T-helper 2 cell treated with Interferon-gamma antibody and Interleukin-4, amounts not matched to agents 5 μg/mL and 100 μg/mL, for 36 hours (primary cell): ENCODE measurements at regions not wholly inside any gene's neighbourhood (a gene's known extent, or its start where the extent isn't known, plus 50 kb on each side); places are given as distances from the start of the nearest gene placed in this dataset.
A peak's percentile ranks its signal among the peaks of the same experiment; 100 is the strongest.

Experiments
- DNase-seq: peaks from one replicate; pipeline ENCODE4 v3.0.0; 2021; ENCODE audit warnings: low spot score
- H3K27ac Mint-ChIP-seq: one replicate; pipeline ENCODE4 v1.8.0; 2021; ENCODE audit warnings: mild to moderate bottlenecking, mixed read lengths
- H3K27me3 Mint-ChIP-seq: one replicate; pipeline ENCODE4 v1.8.0; 2021; ENCODE audit warnings: low read depth, mixed read lengths
- H3K36me3 Mint-ChIP-seq: one replicate; pipeline ENCODE4 v1.8.0; 2021; ENCODE audit warnings: low read depth, mixed read lengths
- H3K4me1 Mint-ChIP-seq: one replicate; pipeline ENCODE4 v1.8.0; 2021; ENCODE audit warnings: low read depth, mixed read lengths
- H3K4me3 Mint-ChIP-seq: one replicate; pipeline ENCODE4 v1.8.0; 2022; ENCODE audit warnings: mild to moderate bottlenecking, moderate library complexity, mixed read lengths
- H3K9me3 Mint-ChIP-seq: one replicate; pipeline ENCODE4 v1.8.0; 2021; ENCODE audit warnings: mixed read lengths

DNA sequence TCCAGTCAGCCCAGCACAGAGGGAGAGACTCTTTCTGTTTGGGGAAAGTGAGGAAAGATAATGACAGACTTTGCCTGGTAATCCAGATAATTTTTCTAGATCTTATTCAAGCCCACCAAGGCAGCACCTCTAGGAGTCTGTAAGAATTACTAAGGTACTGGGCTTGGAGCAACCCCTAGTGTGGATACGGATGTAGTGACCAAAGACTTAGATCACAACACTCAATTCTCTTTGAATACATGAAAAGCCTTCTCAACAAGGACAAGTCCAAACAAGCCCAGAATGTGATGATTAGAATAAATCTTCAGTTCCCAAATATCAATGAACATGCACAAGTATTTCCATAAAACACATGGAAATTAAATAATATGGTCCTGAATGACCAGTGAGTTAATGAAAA lies 206.9 kb downstream of the MRPL39 start:
- Mint-ChIP-seq H3K9me3 (peaks cover 4% of the 10 kb centered on the region), H3K36me3 (no peaks in the 10 kb centered on the region), H3K4me1 (peaks cover 18% of the 10 kb centered on the region), H3K27ac (no peak overlapping the region), H3K4me3 (no peak overlapping the region), H3K27me3 (no peaks in the 10 kb centered on the region)
- DNase-seq: no peak

DNA sequence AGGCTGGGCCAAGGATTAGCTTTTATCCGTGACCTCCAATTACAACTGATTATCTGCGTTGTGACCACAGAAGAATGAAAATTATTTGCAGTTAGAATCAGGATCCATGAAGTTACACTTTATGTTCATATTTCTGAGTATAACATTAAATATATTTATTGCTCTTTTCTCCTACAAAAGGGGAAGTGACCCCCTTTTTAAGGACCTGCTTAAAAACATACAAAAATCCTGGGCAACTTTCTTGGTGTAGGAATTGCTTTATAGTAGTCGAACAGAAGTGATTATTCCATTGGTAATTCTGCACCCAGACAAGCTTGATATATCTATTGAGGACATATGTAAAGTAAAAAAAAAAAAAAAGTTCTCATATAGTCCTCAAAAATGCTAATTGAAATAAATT lies 208.7 kb downstream of the MRPL39 start:
- Mint-ChIP-seq H3K27ac (no peak overlapping the region), H3K36me3 (no peaks in the 10 kb centered on the region), H3K27me3 (no peaks in the 10 kb centered on the region), H3K4me3 (no peak overlapping the region), H3K4me1 (peaks cover 18% of the 10 kb centered on the region), H3K9me3 (peaks cover 4% of the 10 kb centered on the region)
- DNase-seq: no peak

DNA sequence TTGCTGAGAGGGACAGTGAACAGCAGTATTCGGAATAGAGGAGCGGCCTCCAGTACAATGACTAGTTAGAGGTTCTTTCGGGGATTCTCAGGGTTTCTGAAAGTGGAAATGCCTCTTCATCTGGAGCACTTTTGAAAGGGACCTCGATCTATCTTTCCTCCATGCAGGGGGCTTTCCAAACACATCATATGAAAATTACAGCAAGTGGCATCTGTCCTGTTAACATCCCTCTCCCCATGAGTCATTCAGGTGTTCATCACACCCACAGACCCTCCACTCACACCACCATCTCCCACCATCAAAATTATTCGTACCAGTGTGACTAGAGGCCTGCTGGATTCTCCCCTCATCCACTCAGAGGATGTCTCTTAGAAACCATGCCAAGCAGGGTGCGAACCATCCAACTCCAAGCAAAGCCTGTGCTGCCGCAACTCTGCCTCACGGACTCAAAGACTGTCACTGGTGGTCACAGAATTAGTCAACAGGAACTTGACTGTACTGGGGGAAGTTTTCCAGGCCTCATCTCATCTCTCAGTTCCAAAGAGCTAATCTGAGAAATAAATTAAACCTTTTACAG lies 211.1 kb downstream of the MRPL39 start:
- Mint-ChIP-seq H3K4me1 (peaks cover 6% of the 10 kb centered on the region), H3K4me3 (peak overlapping the region; percentile 7), H3K27me3 (no peaks in the 10 kb centered on the region), H3K36me3 (no peaks in the 10 kb centered on the region), H3K9me3 (no peaks in the 10 kb centered on the region), H3K27ac (peak overlapping the region; percentile 17)
- peak; percentile 85 for DNase-seq

DNA sequence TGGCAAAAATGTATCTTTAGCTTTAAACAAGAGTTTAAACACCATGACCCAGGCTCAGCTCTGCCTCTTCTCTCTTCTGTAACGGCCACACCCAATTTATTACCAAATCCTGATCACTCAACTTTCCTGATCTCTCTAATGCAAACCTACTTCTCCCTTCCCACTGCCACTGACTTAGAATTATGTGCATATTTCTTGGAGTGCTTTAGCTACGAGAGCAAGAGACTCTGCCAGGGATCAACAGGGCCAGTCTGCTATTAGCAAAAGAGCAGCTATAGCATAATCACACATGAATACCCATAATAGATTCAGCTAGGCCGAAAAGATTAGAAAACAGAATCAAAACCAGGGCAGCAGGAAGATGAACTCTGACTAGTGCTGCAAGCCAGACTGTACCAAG lies 215.5 kb downstream of the MRPL39 start:
- H3K36me3 Mint-ChIP-seq: no peaks in the 10 kb centered on the region
- peaks cover 8% of the 10 kb centered on the region for H3K4me1 Mint-ChIP-seq
- H3K9me3 Mint-ChIP-seq: no peaks in the 10 kb centered on the region
- H3K27ac Mint-ChIP-seq: no peak overlapping the region
- H3K4me3 Mint-ChIP-seq: no peak overlapping the region
- no peaks in the 10 kb centered on the region for H3K27me3 Mint-ChIP-seq
- no peak for DNase-seq

DNA sequence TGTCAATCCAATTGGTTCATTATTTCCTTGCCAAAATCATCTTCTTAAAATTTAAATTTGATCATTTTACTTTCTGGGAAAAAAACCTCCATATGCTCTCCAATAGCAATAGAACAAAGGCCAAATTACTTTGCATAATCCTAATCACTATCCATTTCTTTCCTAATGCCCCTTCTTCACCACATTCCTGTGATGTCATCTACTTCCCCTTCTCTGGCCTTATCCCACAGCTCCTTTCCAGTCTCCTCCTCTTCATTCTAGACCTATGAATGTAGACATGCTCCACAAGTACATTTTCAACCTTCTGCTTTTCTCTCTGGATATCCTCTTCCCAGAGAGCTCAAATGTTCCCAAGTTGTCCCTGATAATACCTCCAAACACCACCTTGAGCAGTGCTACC lies 216.6 kb downstream of the MRPL39 start:
- no peak for DNase-seq
- Mint-ChIP-seq H3K36me3 (no peaks in the 10 kb centered on the region), H3K9me3 (no peaks in the 10 kb centered on the region), H3K4me3 (no peak overlapping the region), H3K27ac (no peak overlapping the region), H3K27me3 (no peaks in the 10 kb centered on the region), H3K4me1 (peaks cover 4% of the 10 kb centered on the region)

DNA sequence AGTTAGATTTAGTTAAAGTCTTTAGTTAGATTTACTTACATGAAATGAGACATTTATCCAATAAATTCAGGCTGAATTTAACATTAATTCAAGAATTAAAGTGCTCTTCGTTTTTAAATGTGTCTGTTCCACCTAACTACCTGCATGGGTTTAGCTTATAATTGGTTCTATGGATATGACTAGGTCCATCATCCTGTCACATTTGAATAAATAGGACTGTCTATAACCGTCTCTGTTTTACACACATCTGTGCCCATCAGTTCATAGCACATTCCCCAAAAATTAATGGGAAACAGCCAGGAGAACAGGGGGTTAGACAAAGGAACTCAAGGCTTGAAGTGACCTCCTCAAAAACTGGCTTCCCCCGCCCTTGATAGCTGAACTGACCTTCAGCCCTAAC lies 219.6 kb downstream of the MRPL39 start:
- Mint-ChIP-seq H3K9me3 (no peaks in the 10 kb centered on the region), H3K4me3 (no peak overlapping the region), H3K27me3 (no peaks in the 10 kb centered on the region), H3K27ac (no peak overlapping the region), H3K36me3 (no peaks in the 10 kb centered on the region), H3K4me1 (peaks cover 6% of the 10 kb centered on the region)
- no peak for DNase-seq

DNA sequence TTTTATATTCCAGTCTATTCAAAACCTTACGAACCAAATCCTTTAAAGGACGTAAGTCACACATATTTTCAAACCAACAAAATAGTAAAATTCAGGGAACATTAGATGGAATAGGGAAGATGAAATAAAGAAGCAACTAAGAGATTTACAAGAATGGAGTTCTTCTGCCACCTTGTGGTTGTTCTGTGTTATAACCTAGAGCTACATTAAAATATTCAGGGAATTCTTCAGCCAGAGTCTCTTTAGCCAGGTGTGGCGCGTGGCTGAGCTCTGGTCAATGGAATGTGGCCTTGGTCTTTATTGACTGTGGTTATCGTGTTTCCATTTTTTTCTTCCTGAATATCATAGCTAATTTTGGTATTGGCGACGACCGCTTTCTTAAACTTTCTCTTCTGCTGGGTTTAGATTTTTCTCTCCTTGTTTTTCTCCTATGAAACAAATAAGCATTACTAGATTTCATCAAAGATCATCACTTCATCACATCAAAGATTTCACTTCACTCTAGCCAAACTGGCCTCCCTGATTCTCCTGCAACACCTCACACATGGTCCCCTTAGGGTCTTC lies 221.3 kb downstream of the MRPL39 start:
- H3K4me1 Mint-ChIP-seq: peaks cover 6% of the 10 kb centered on the region
- H3K9me3 Mint-ChIP-seq: no peaks in the 10 kb centered on the region
- H3K27ac Mint-ChIP-seq: no peak overlapping the region
- DNase-seq: no peak
- H3K36me3 Mint-ChIP-seq: no peaks in the 10 kb centered on the region
- H3K4me3 Mint-ChIP-seq: no peak overlapping the region
- H3K27me3 Mint-ChIP-seq: peaks cover 7% of the 10 kb centered on the region

DNA sequence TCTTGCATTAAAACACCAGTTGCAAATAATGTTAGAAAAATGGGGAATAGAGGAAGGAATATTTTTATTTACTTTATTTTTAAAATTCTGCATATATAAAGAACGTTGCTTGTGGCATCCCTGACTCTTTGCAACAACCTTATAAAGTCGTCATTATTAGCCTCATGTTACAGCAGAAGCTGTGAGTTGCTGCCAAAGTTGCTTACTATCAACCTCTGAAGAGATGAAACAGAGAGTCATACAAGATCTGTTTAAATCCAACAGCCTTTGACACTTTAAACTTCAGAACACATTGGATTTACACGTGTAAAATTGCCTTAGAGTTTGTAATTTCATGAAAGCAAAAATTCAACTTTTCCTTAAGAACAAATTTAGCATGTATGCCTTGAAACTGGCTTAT lies 221.9 kb downstream of the MRPL39 start:
- no peaks in the 10 kb centered on the region for H3K9me3 Mint-ChIP-seq
- H3K4me3 Mint-ChIP-seq: no peak overlapping the region
- H3K27me3 Mint-ChIP-seq: peaks cover 7% of the 10 kb centered on the region
- H3K36me3 Mint-ChIP-seq: no peaks in the 10 kb centered on the region
- H3K4me1 Mint-ChIP-seq: peaks cover 6% of the 10 kb centered on the region
- no peak for DNase-seq
- no peak overlapping the region for H3K27ac Mint-ChIP-seq

DNA sequence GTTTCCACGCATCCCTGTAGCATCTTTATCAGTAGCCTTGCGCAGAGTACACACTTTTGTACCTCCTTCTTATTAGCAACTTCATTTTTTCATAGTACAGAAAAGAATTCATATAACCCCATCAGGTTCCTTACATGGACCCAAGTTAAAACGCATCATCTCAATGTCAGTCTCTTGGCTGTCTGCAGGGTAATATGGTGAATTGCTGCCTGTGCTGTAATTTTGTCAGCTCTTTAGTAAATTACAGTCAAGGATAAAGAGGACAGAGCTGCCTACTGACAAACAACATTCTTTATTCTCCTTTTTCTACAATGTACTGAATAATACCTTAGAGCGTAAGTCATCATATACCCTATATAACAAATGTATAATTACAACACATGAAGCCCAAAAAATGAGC lies 222.5 kb downstream of the MRPL39 start:
- no peaks in the 10 kb centered on the region for H3K36me3 Mint-ChIP-seq
- no peak for DNase-seq
- H3K4me3 Mint-ChIP-seq: no peak overlapping the region
- H3K27ac Mint-ChIP-seq: no peak overlapping the region
- peaks cover 6% of the 10 kb centered on the region for H3K4me1 Mint-ChIP-seq
- peaks cover 7% of the 10 kb centered on the region for H3K27me3 Mint-ChIP-seq
- H3K9me3 Mint-ChIP-seq: no peaks in the 10 kb centered on the region

DNA sequence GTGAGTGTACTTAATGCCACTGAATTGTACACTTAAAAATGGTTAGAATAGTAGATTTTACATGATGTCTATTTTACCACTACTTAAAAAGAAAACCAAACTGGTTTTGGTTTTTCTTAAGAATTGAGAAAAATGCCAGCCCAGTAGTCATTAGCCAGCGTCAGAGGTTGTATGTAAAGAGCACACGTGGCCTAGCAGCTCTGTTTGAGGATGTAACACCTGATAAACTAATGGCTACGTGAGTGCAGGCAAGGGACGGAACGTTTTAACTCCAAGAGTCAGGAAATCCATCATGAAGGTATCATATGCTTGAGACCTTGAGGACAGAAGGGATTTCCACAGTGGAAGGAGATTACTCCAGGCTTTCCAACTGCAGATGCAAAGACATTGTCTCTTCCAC lies 223.7 kb downstream of the MRPL39 start:
- Mint-ChIP-seq H3K4me1 (peaks cover 5% of the 10 kb centered on the region), H3K36me3 (no peaks in the 10 kb centered on the region)
- DNase-seq: no peak

DNA sequence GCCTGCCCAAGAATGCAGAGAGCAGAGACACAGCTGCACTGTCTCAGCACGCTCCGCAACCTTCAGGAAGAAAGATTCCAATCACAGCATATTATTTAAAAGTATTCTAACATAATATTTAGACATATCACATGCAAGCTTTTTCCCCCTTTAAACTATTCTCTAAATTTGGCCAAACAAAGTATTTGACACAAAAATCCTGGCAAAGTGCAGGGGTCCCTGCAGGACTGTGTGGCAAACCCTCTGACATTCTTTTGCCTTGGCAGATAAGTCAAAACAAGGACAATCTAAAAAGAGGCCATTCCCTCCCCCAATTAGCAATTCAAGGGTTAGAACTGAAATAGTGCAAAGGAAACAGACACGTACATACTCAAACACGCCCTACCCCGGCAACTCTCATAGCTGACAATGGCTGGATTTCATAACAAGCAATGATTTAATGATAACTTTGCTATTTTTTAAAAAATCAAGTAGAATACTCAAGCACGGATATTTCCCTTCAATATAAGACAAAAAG lies 225.3 kb downstream of the MRPL39 start:
- Mint-ChIP-seq H3K9me3 (no peaks in the 10 kb centered on the region), H3K27ac (no peak overlapping the region), H3K4me3 (no peak overlapping the region), H3K36me3 (no peaks in the 10 kb centered on the region), H3K27me3 (peaks cover 7% of the 10 kb centered on the region), H3K4me1 (peaks cover 8% of the 10 kb centered on the region)
- no peak for DNase-seq

More for the DNA sequence above, 223.7 kb downstream of the MRPL39 start:
- Mint-ChIP-seq H3K27me3 (peaks cover 7% of the 10 kb centered on the region), H3K27ac (no peak overlapping the region), H3K9me3 (no peaks in the 10 kb centered on the region), H3K4me3 (no peak overlapping the region)

DNA sequence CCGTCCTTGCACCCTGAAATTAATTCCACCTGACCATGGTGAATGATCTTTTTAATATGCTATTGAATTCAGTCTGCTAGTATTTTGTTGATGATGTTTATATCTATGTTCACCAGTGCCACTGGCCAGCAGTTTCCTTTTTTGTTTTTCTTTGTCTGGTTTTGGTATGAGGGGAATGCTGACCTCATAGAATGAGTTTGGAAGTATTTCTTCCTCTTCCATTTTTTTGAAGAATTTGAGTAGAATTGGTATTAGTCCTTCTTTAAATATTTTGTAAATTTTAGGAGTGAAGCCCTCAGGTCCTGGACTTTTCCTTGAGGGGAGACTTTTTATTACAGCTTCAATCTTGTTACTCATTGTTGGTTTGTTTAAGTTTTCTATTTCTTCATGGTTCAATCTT lies 231.6 kb downstream of the MRPL39 start:
- no peaks in the 10 kb centered on the region for H3K36me3 Mint-ChIP-seq
- no peak overlapping the region for H3K27ac Mint-ChIP-seq
- no peak for DNase-seq
- H3K4me1 Mint-ChIP-seq: peaks cover 11% of the 10 kb centered on the region
- H3K9me3 Mint-ChIP-seq: no peaks in the 10 kb centered on the region
- H3K27me3 Mint-ChIP-seq: no peaks in the 10 kb centered on the region
- no peak overlapping the region for H3K4me3 Mint-ChIP-seq

DNA sequence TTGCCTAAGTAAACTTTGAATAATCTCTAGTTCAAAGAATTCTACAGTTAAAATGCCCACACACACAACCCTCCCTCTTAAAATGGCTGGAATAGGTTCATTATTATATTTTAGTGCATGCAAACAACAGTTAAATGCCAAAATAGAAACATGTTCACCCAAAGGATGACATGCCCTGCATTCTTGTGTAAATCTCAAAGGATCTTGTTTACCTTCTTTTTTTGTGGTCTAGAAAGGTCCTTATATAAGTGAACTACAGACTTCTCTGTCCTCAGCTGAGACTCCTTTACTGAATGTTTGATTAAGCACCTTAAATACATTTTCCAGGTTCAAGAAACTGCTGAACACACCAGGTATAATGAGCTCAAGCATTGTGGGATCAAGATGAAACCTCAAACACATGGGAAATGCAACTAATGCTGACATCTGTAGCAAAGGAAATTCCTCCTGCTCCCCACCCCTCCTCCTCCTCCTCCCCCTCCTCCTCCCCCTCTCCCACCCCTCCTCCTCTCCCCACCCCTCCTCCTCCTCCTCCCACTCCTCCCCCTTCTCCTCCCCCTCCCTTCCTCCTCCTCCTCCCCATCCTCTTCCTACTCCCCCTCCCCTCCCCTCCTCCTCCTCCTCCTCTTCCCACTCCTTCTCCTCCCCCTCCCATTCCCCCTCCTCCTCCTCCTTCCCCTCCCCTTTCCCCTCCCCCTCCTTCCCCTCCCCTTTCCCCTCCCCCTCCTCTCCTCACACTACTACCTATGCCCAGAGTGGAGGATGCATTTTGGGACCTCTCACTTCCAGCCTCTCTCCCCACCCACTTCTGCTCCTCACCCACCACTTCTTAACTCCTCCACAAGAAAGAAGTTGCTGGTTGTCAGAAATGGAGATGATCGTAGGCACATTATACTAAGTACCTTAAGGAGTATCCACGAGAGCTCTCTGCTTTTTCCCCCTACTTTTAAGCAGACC lies 233.9 kb downstream of the MRPL39 start:
- DNase-seq: no peak
- Mint-ChIP-seq H3K4me3 (no peak overlapping the region), H3K27ac (no peak overlapping the region), H3K36me3 (no peaks in the 10 kb centered on the region), H3K9me3 (no peaks in the 10 kb centered on the region), H3K27me3 (peaks cover 2% of the 10 kb centered on the region), H3K4me1 (peaks cover 11% of the 10 kb centered on the region)

DNA sequence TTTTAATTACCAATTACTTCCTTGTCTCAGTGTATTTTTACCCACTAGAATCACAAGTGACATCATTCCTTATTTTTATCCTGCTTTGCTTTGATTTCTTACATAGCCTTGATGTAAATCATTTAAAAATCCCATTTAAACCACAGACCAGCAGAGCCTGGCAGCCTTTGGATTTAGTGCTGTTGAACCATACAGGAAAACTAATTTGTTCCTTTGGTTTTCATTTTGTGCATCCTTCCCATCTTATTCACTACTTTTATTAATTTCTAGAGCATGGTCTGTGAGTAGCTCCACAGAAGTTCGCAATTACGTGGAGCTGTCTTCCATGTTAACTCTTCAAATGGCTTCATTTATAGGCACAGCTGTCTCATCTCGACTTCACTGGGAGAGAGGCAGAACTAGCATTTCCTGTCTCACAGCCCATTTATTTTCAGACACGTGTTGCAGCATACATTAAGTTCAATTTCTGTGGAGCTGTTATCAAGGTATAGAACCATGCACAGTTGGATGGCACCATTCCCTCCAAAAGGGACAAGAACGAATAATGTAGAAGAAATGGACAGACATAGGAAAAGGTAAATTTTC lies 235.3 kb downstream of the MRPL39 start:
- Mint-ChIP-seq H3K36me3 (no peaks in the 10 kb centered on the region), H3K9me3 (no peaks in the 10 kb centered on the region), H3K27ac (no peak overlapping the region), H3K27me3 (peaks cover 2% of the 10 kb centered on the region), H3K4me3 (no peak overlapping the region), H3K4me1 (peaks cover 7% of the 10 kb centered on the region)
- DNase-seq: no peak
